ENCODE measurements at regions not wholly inside any gene's neighbourhood (a gene's known extent, or its start where the extent isn't known, plus 50 kb on each side); places are given as distances from the start of the nearest gene placed in this dataset.

GRCh38 chr2:83953697-83954096 lies 505.4 kb downstream of the SUCLG1 start:
- no peak overlapping the region for H2AFZ ChIP-seq (ENCODE audit: control insufficient read depth, low read length)
- dilution Hi-C loops (cut with MboI; ENCODE audit: extremely low pct_ligation_motif_present, low sequenced_read_pairs): no loop called here

GRCh38 chr2:83951378-83951947 lies 507.6 kb downstream of the SUCLG1 start:
- DNase-seq (ENCODE audit: low read depth, low spot score) (no peak), FAIRE-seq (no peak)
- H2AFZ ChIP-seq (ENCODE audit: control insufficient read depth, low read length): no peak overlapping the region
- no peak overlapping the region for H3K9ac ChIP-seq (ENCODE audit: control insufficient read depth, extremely low read depth, insufficient read depth, low read length)
- no peaks in the 10 kb centered on the region for H3K9me1 ChIP-seq (ENCODE audit: control insufficient read depth, extremely low read depth, insufficient read depth, low read length)
- no peaks in the 10 kb centered on the region for H3K4me1 ChIP-seq (ENCODE audit: control insufficient read depth, extremely low read depth, insufficient read depth, low read length)
- H3K9me3 ChIP-seq (ENCODE audit: control insufficient read depth, low read depth, low read length): no peaks in the 10 kb centered on the region
- no peaks in the 10 kb centered on the region for H4K20me1 ChIP-seq (ENCODE audit: control insufficient read depth, extremely low read depth, insufficient read depth, low read length)
- TF ChIP-seq CTCF (optimal IDR thresholded peaks at IDR 0.05 in 1 of 3, IDR thresholded peaks at IDR 0.05 in 1 of 3, conservative IDR thresholded peaks at IDR 0.05 in 1 of 3; ENCODE audit: extremely low read depth in 1 of 3, insufficient read depth in 2 of 3, low read length in 3 of 3): no peak
- no peak for TF ChIP-seq EZH2 (IDR thresholded peaks at IDR 0.05; ENCODE audit: low read length)
- H3K27me3 ChIP-seq (ENCODE audit: control insufficient read depth, extremely low read depth, insufficient read depth, low read length): no peaks in the 10 kb centered on the region
- H3K4me2 ChIP-seq (ENCODE audit: control insufficient read depth, extremely low read depth, insufficient read depth, low read depth, low read length): no peak overlapping the region
- dilution Hi-C loops (cut with MboI; ENCODE audit: extremely low pct_ligation_motif_present, low sequenced_read_pairs): no loop called here
- H3K36me3 ChIP-seq (ENCODE audit: control insufficient read depth in 2 of 2, extremely low read depth in 1 of 2, insufficient read depth in 2 of 2, low read length in 2 of 2): no peaks in the 10 kb centered on the region
- no peak overlapping the region for H3K27ac ChIP-seq (ENCODE audit: control insufficient read depth, insufficient read depth, low read length)
- no peak overlapping the region for H3K4me3 ChIP-seq (ENCODE audit: control insufficient read depth in 2 of 3, extremely low read depth in 1 of 3, insufficient read depth in 2 of 3, low read depth in 1 of 3, low read length in 3 of 3)
- no peaks in the 10 kb centered on the region for H3K79me2 ChIP-seq (ENCODE audit: control insufficient read depth, insufficient read depth, low read length)

More at GRCh38 chr2:83953697-83954096, 505.4 kb downstream of the SUCLG1 start:
- Histone ChIP-seq H3K79me2 (ENCODE audit: control insufficient read depth, insufficient read depth, low read length) (no peaks in the 10 kb centered on the region), H3K4me2 (ENCODE audit: control insufficient read depth, extremely low read depth, insufficient read depth, low read depth, low read length) (no peak overlapping the region), H3K36me3 (ENCODE audit: control insufficient read depth in 2 of 2, extremely low read depth in 1 of 2, insufficient read depth in 2 of 2, low read length in 2 of 2) (no peaks in the 10 kb centered on the region), H3K4me1 (ENCODE audit: control insufficient read depth, extremely low read depth, insufficient read depth, low read length) (no peaks in the 10 kb centered on the region), H3K9me3 (ENCODE audit: control insufficient read depth, low read depth, low read length) (no peaks in the 10 kb centered on the region), H3K9me1 (ENCODE audit: control insufficient read depth, extremely low read depth, insufficient read depth, low read length) (no peaks in the 10 kb centered on the region), H3K27ac (ENCODE audit: control insufficient read depth, insufficient read depth, low read length) (no peak overlapping the region), H4K20me1 (ENCODE audit: control insufficient read depth, extremely low read depth, insufficient read depth, low read length) (no peaks in the 10 kb centered on the region), H3K9ac (ENCODE audit: control insufficient read depth, extremely low read depth, insufficient read depth, low read length) (no peak overlapping the region), H3K27me3 (ENCODE audit: control insufficient read depth, extremely low read depth, insufficient read depth, low read length) (no peaks in the 10 kb centered on the region), H3K4me3 (ENCODE audit: control insufficient read depth in 2 of 3, extremely low read depth in 1 of 3, insufficient read depth in 2 of 3, low read depth in 1 of 3, low read length in 3 of 3) (no peak overlapping the region)
- FAIRE-seq (no peak), DNase-seq (ENCODE audit: low read depth, low spot score) (no peak)
- TF ChIP-seq CTCF (optimal IDR thresholded peaks at IDR 0.05 in 1 of 3, IDR thresholded peaks at IDR 0.05 in 1 of 3, conservative IDR thresholded peaks at IDR 0.05 in 1 of 3; ENCODE audit: extremely low read depth in 1 of 3, insufficient read depth in 2 of 3, low read length in 3 of 3) (no peak), EZH2 (IDR thresholded peaks at IDR 0.05; ENCODE audit: low read length) (no peak)
